ENCODE measurements at regions not wholly inside any gene's neighbourhood (a gene's known extent, or its start where the extent isn't known, plus 50 kb on each side); places are given as distances from the start of the nearest gene placed in this dataset.

- DNase-seq (ENCODE audit: low spot score) (no peak), ATAC-seq (ENCODE audit: low FRiP score) (no peak)
- TF ChIP-seq, protein P1, sequence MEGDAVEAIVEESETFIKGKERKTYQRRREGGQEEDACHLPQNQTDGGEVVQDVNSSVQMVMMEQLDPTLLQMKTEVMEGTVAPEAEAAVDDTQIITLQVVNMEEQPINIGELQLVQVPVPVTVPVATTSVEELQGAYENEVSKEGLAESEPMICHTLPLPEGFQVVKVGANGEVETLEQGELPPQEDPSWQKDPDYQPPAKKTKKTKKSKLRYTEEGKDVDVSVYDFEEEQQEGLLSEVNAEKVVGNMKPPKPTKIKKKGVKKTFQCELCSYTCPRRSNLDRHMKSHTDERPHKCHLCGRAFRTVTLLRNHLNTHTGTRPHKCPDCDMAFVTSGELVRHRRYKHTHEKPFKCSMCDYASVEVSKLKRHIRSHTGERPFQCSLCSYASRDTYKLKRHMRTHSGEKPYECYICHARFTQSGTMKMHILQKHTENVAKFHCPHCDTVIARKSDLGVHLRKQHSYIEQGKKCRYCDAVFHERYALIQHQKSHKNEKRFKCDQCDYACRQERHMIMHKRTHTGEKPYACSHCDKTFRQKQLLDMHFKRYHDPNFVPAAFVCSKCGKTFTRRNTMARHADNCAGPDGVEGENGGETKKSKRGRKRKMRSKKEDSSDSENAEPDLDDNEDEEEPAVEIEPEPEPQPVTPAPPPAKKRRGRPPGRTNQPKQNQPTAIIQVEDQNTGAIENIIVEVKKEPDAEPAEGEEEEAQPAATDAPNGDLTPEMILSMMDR (IDR thresholded peaks at IDR 0.05) = no peak
Observed at GRCh38 chr13:81771951-81772350, 1431.0 kb upstream of the SPRY2 start.

DNA sequence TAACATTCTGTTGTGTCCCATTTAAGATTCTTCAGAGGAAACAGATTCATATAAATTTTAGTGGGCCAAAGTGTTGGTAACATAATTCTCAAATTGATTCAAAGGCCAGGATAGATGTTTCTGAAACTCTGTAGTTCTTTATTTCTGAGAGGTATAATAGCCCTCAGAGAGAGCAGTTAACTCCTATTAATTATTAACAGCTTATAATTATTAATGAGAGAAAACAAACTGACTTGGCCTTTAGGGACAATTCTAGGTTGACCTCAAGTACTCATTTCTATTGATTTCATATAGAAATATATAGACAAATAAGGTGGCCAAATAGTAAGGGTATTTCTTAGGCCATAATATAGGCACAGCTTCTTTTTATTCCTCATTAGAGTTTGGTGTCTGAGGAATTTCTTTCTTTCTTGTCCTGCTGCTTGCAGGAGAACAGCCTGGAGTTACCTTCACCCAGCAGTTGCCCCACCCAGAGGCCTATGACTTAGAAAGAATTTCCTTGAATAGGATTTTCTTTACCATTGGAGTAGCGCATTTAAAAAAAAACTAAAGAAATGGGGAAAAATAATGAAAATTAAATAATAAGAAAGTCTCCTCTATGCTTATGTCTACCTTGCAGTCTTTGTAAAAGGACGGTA, 1430.1 kb upstream of the SPRY2 start:
- TF ChIP-seq, protein P1 (IDR thresholded peaks at IDR 0.05) = no peak
- ATAC-seq (ENCODE audit: low FRiP score) (no peak), DNase-seq (ENCODE audit: low spot score) (no peak)

GRCh38 chr13:81762449-81762848, 1421.5 kb upstream of the SPRY2 start:
- no peak for ATAC-seq (ENCODE audit: low FRiP score)
- TF ChIP-seq, protein P1 (IDR thresholded peaks at IDR 0.05) = no peak
- no peak for DNase-seq (ENCODE audit: low spot score)

DNA sequence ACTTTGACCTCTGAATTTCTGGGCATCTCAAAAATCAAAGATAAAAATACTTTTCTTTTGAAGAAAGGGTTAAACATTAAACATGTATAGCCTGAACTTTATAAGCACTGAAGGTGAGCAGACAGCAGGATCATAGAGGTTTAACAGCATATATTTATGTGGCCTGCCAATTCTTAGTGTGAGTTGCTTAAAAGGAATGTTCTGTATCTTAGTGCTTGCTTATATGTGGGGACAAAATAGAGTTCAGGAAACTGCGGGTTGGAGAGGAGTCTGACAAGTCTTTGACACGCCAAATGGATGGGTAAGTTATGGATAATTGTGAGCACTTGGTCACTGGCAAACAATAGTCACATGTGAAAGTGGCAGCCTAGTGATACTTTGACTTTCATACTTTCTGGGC, 1419.4 kb upstream of the SPRY2 start:
- TF ChIP-seq, protein P1 (IDR thresholded peaks at IDR 0.05) = no peak
- DNase-seq (ENCODE audit: low spot score) = no peak
- no peak for ATAC-seq (ENCODE audit: low FRiP score)

- DNase-seq (ENCODE audit: low spot score) (no peak), ATAC-seq (ENCODE audit: low FRiP score) (no peak)
- TF ChIP-seq, protein P1 (IDR thresholded peaks at IDR 0.05) = no peak
Observed at GRCh38 chr13:81757348-81757970, 1416.5 kb upstream of the SPRY2 start.

GRCh38 chr13:81745391-81745790, 1404.5 kb upstream of the SPRY2 start:
- TF ChIP-seq, protein P1 (IDR thresholded peaks at IDR 0.05) = no peak
- DNase-seq (ENCODE audit: low spot score) = no peak
- ATAC-seq (ENCODE audit: low FRiP score) = no peak

DNA sequence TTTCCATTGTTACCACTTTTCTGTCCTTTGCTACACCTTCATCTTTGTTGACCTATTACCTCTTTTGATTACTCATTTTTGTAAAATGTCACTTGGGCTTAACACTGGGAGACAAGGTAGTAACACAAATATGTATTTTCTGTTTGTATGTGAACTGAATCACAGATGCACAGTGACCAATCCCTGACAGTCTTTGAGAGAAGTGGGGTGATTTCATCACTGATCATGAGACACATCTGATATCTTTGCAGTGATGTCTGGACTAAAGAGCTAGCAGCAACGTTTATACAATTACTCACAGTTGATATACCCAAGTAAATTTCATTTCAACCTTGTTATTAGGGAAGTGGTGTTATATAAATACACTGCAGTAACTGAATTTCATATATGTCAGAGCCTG, 1397.4 kb upstream of the SPRY2 start:
- DNase-seq (ENCODE audit: low spot score) (no peak), ATAC-seq (ENCODE audit: low FRiP score) (no peak)
- TF ChIP-seq, protein P1 (IDR thresholded peaks at IDR 0.05) = no peak

Data from omental fat pad (tissue), 3 donors.